ENCODE measurements at regions not wholly inside any gene's neighbourhood (a gene's known extent, or its start where the extent isn't known, plus 50 kb on each side); places are given as distances from the start of the nearest gene placed in this dataset.

DNA sequence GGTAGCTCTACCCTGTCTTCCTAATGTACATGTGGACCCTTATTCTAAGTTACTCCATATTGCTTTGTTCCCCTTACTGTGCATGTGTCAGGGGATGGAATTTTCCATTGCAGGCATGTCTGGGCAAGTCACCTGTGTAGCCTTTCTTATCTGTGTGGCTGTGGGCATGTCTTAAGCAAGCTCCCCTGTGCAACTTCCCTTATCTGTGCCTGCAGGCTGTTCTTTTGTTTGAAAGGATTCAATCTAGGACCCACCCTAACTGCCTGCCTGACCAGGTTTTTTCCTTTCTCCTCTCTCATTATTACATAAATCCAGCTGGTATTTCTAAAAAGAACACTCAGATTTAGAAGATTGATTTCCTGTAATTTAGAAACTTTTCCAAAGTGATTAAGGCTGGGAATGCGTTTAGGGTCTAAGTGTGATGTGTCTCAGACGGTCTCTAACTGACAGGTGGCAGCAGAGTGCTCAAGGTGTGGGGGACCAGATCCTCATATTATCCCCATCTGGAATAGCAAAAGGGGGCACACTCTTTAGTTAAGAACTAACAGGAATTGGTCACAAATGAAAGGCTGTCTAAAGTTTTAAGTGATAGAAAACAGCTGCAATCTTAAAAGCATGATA, 198.9 kb upstream of the PPP1R2C start:
- H3K27ac Mint-ChIP-seq (ENCODE audit: unreplicated experiment): no peak overlapping the region
- peaks cover 22% of the 10 kb centered on the region for H3K9me3 Mint-ChIP-seq (ENCODE audit: unreplicated experiment)
- H3K4me1 Mint-ChIP-seq (ENCODE audit: unreplicated experiment): no peaks in the 10 kb centered on the region
- TF ChIP-seq, protein P1, sequence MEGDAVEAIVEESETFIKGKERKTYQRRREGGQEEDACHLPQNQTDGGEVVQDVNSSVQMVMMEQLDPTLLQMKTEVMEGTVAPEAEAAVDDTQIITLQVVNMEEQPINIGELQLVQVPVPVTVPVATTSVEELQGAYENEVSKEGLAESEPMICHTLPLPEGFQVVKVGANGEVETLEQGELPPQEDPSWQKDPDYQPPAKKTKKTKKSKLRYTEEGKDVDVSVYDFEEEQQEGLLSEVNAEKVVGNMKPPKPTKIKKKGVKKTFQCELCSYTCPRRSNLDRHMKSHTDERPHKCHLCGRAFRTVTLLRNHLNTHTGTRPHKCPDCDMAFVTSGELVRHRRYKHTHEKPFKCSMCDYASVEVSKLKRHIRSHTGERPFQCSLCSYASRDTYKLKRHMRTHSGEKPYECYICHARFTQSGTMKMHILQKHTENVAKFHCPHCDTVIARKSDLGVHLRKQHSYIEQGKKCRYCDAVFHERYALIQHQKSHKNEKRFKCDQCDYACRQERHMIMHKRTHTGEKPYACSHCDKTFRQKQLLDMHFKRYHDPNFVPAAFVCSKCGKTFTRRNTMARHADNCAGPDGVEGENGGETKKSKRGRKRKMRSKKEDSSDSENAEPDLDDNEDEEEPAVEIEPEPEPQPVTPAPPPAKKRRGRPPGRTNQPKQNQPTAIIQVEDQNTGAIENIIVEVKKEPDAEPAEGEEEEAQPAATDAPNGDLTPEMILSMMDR (IDR thresholded peaks at IDR 0.05): no peak
- no peaks in the 10 kb centered on the region for H3K36me3 Mint-ChIP-seq (ENCODE audit: unreplicated experiment)
- H3K4me3 Mint-ChIP-seq (ENCODE audit: unreplicated experiment): no peak overlapping the region
- H3K27me3 Mint-ChIP-seq (ENCODE audit: unreplicated experiment): no peaks in the 10 kb centered on the region
- DNase-seq (ENCODE audit: extremely low spot score, unreplicated experiment): no peak

DNA sequence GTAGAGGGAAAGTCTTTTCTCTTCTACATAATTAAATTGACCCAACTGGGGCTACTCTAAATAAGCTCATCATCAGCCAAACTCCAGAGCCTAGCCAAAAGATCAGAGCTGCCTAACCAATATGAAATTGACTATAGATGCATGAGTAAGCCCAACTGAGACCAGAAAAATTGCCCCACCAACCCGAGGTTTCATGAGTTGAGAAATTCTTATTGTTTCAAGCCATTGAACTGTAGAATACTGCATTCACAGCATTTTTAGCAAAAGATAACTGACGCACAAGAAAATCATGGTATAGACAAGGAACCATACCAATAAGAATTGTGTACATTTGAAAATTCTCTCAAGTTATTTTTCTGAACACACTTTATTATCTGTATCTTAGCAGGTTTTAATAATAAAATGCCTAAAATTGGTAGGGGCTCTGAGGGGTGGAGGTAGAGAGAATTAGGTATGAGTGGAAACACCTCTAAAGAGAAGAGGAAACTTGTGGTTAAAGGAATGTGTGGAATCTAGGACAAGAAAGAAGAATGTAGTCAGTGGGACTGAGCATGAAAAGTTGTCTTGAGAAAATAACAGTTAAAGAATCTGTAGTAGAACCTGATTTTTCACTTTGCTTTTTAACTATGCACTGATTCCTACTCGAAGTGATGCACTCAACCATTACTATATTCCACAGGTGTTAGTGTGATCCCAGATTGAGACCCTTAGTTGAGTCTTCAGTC, 200.9 kb upstream of the PPP1R2C start:
- DNase-seq (ENCODE audit: extremely low spot score, unreplicated experiment): no peak
- TF ChIP-seq, protein P1 (IDR thresholded peaks at IDR 0.05): no peak
- Mint-ChIP-seq H3K9me3 (ENCODE audit: unreplicated experiment) (peaks cover 19% of the 10 kb centered on the region), H3K27ac (ENCODE audit: unreplicated experiment) (no peak overlapping the region), H3K4me3 (ENCODE audit: unreplicated experiment) (no peak overlapping the region), H3K36me3 (ENCODE audit: unreplicated experiment) (no peaks in the 10 kb centered on the region), H3K27me3 (ENCODE audit: unreplicated experiment) (no peaks in the 10 kb centered on the region), H3K4me1 (ENCODE audit: unreplicated experiment) (no peaks in the 10 kb centered on the region)

DNA sequence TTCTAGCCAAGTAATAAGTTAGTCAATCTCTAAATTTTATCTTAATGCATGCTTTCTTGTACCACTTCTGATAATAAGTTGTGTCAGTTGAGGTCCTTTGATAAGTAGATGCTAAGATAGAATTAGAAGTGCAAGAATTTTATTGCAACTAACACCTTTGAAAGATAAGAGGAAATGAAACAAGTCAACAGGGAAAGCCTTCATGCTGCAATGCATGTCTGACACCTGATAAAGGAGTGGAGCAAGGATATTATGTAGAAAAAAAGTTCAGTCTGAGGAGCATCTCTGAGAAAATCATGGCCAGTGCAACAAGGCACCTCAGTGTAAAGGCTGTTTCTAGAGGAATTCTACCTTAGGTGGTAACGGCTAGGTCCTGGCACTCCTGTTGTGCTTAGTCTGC, 210.7 kb upstream of the PPP1R2C start:
- Mint-ChIP-seq H3K27ac (ENCODE audit: unreplicated experiment) (no peak overlapping the region), H3K27me3 (ENCODE audit: unreplicated experiment) (no peaks in the 10 kb centered on the region), H3K4me3 (ENCODE audit: unreplicated experiment) (no peak overlapping the region), H3K36me3 (ENCODE audit: unreplicated experiment) (no peaks in the 10 kb centered on the region), H3K4me1 (ENCODE audit: unreplicated experiment) (no peaks in the 10 kb centered on the region), H3K9me3 (ENCODE audit: unreplicated experiment) (peaks cover 18% of the 10 kb centered on the region)
- DNase-seq (ENCODE audit: extremely low spot score, unreplicated experiment): no peak
- TF ChIP-seq, protein P1 (IDR thresholded peaks at IDR 0.05): no peak

DNA sequence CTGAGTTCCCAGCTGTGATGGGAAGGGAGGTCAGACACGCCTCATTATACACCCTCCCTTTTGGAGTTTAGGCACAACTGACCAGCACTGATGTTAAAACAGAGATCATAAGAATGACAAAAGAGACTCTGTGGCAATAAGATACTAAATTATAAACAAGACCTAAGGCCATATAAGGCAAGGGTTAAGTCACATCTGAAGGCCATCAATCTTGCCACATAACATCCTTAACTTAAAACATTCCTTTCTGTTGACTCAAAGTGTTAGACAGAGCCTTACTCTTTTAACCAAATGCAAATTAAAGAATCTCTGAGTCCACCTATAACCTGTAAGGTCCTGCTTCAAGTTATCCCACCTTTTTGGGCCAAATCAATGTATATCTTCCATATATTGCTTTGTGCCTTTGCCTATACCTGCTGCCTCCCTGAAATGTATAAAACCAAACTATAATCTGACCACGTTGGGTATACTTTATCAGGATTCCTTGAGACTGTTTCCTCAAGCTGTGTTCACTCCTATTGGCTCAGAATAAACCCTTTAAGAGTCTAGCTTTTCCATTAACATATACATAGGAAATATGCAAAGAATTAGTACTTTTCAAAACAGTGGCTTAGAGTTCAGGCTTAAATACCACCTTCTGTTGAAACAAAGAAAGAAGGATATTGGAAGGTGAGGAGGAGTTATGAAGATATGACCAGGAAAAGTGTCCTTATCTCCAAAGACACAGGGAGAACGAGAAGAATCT, 214.4 kb upstream of the PPP1R2C start:
- no peaks in the 10 kb centered on the region for H3K4me1 Mint-ChIP-seq (ENCODE audit: unreplicated experiment)
- H3K27ac Mint-ChIP-seq (ENCODE audit: unreplicated experiment): no peak overlapping the region
- H3K36me3 Mint-ChIP-seq (ENCODE audit: unreplicated experiment): no peaks in the 10 kb centered on the region
- no peak overlapping the region for H3K4me3 Mint-ChIP-seq (ENCODE audit: unreplicated experiment)
- peaks cover 11% of the 10 kb centered on the region for H3K9me3 Mint-ChIP-seq (ENCODE audit: unreplicated experiment)
- H3K27me3 Mint-ChIP-seq (ENCODE audit: unreplicated experiment): no peaks in the 10 kb centered on the region
- TF ChIP-seq, protein P1 (IDR thresholded peaks at IDR 0.05): no peak
- no peak for DNase-seq (ENCODE audit: extremely low spot score, unreplicated experiment)

DNA sequence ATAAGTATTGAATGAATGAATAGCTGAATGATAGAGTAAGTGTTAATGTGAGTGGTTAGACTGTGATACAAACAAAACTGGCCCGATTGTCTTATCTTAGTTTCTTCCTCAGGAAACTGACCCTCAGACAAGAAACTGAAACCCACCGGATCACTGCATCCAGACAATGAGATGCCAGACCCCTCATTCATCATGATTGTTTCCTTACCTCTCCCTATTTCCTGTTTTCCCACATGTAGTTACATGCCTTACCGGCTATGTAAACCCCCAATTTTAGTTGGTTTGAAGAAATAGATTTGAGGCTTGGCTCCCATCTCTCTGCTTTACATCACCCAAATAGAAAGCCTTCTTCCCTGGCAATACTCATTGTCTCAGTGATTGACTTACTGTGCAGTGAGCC, 218.9 kb upstream of the PPP1R2C start:
- Mint-ChIP-seq H3K27ac (ENCODE audit: unreplicated experiment) (no peak overlapping the region), H3K4me1 (ENCODE audit: unreplicated experiment) (no peaks in the 10 kb centered on the region), H3K4me3 (ENCODE audit: unreplicated experiment) (no peak overlapping the region), H3K36me3 (ENCODE audit: unreplicated experiment) (no peaks in the 10 kb centered on the region), H3K27me3 (ENCODE audit: unreplicated experiment) (no peaks in the 10 kb centered on the region), H3K9me3 (ENCODE audit: unreplicated experiment) (no peaks in the 10 kb centered on the region)
- TF ChIP-seq, protein P1 (IDR thresholded peaks at IDR 0.05): no peak
- DNase-seq (ENCODE audit: extremely low spot score, unreplicated experiment): no peak
